HG03469 (cell line): ENCODE measurements at regions not wholly inside any gene's neighbourhood (a gene's known extent, or its start where the extent isn't known, plus 50 kb on each side); places are given as distances from the start of the nearest gene placed in this dataset.
A peak's percentile ranks its signal among the peaks of the same experiment; 100 is the strongest.

Source experiments
- ATAC-seq: cut with Tn5 transposase; IDR thresholded peaks from one replicate; pipeline ENCODE4 v1.9.1; 2021; ENCODE audit warnings: mild to moderate bottlenecking, moderate library complexity, moderate number of reproducible peaks; ENCODE audit not compliant: unreplicated experiment

GRCh38 chr12:11564984-11565651, 84.4 kb upstream of the ETV6 start:
- no peak for ATAC-seq

- no peak for ATAC-seq
Measured at GRCh38 chr12:11565752-11566151, 83.7 kb upstream of the ETV6 start.

GRCh38 chr12:11568155-11568761, 81.2 kb upstream of the ETV6 start:
- no peak for ATAC-seq

DNA sequence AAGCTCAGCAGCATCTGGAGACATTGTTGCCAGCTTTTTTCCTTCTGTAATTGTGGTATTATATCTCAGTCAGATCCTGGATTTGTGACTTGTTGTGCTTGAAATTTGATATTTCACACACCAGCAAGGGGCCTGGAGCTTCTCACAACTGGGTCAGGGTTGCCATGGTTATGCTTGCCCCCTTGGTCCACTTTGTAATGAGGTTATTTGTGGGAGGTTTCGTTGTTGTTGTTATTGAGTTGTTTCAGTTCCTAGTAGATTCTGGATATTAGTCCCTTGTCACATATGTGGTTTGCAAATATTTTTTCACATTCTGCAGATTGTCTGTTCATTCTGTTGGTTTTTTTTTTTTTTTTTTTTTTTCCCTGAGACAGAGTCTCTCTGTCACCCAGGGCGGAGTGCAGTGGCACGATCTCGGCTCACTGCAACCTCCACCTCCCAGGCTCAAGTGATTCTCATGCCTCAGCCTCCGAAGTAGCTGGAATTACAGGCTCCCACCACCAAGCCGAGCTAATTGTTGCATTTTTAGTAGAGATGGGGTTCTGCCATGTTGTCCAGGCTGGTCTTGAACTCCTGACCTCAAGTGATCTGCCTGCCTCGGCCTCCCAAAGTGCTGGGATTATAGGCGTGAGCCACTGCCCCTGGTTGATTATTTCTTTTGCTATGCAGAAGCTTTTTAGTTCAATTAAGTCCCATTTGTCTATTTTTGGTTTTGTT, 80.6 kb upstream of the ETV6 start:
- ATAC-seq, result peak; percentile 78

DNA sequence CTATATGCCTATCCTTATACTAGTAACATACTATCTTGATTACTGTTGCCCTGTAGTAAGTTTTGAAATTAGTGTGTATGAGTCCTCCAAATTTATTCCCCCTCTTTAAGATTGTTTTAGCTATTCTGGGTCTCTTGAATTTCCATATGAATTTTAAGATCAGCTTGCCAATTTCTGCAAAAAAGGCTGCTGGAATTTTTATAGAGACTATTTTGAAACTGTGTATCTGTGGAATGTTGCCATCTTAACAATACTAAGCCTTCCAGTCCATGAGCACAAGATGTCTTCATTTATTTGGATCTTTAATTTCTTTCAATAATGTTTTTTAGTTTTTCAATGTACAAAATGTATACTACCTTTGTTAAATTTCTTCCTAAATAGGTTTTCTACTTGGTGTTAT, 79.8 kb upstream of the ETV6 start:
- no peak for ATAC-seq

DNA sequence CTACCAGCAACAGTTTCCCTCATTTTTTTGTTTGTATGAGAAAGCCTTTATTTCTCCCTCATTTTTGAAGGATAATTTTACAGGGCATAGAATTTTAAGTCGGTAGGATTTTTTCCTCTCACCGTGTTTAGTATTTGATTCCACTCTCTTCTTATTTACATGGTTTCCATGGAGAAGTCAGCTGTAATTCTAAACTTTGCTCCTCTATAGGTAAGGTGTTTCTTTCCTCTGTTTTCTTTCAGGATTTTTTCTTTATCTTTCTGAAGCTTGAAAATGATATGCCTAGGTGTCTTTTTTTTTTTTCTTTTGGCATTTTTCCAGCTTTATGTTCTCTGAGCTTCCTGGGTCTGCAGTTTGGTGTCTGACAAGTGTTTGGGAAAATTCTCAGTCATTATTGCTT, 75.6 kb upstream of the ETV6 start:
- no peak for ATAC-seq

DNA sequence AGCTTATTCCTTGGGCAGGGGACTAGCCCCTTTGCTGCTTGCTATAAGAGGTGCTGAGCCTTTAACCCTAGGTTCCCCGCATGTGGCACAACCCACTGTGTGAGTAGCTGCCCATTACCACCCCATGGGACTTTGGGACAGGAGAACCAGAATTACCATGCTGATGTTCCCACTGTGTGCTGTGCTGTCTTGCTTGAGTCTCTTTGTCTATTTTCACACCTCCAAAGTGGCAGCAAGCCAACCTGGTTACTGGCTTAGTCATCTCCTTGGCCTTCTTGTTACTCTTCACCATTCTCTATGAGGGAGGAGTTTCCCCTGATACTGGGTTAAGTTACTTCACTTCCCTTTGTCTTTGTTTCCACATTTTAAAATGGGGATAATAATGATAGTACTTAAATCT, 73.4 kb upstream of the ETV6 start:
- peak; percentile 33 for ATAC-seq

DNA sequence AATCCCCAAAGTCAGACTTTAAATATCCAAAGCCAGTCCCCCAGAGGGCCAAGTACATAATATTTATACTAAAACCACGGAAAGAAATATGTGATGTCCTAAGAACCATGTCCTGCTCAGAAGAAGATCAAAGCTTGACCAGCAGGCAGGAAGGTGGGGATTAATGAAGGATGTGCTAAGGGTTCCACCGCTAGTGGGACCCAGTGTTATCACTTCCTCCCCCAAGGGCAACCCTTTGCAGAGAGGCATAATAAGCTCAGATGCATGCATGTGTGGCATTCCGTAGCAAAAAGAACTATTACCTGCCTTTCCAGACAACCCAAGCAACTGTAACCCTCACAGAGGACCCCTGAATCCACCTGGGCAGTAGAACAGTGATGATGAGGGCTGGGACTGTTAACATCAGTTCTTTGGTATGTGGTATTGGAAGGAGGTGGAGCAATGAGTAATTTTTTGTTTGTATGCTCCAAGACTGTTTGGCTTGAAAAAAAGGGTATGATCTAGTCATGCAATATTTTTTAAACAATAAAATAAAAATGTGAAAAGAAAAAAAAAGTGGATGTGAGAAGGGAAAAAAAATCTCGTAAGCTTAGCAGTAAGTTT, 71.7 kb upstream of the ETV6 start:
- ATAC-seq, result no peak

GRCh38 chr12:11578461-11578993, 70.9 kb upstream of the ETV6 start:
- peak; percentile 23 for ATAC-seq

GRCh38 chr12:11580125-11580751, 69.2 kb upstream of the ETV6 start:
- no peak for ATAC-seq

DNA sequence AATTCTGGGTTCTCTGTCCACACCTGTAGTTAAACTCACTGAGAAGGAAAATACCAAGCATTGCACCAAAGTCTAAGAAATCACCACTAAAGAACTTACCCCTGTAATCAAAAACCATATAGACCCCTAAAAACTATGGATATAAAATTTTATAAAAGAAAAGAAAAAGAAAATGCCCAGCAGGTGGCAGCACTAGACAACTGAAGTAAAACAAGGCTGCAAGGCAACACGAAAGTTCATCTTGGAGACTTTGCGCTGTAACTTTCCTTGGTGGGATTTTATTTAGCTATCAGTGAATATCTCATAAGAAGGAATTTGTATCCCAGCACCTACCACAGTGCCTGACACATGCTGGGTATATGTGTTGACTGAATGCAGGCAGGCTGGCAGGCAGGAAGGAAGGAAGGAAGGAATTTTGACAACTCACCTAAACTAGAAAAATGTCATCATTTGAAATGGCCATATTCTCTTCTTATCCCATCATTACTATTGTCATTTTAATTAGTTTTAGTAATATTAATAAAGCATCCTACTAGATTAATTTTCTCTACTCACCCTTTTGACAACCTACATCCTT, 68.2 kb upstream of the ETV6 start:
- ATAC-seq, result no peak

GRCh38 chr12:11584221-11584855, 65.1 kb upstream of the ETV6 start:
- ATAC-seq, result no peak

GRCh38 chr12:11592484-11592883, 57.0 kb upstream of the ETV6 start:
- no peak for ATAC-seq

DNA sequence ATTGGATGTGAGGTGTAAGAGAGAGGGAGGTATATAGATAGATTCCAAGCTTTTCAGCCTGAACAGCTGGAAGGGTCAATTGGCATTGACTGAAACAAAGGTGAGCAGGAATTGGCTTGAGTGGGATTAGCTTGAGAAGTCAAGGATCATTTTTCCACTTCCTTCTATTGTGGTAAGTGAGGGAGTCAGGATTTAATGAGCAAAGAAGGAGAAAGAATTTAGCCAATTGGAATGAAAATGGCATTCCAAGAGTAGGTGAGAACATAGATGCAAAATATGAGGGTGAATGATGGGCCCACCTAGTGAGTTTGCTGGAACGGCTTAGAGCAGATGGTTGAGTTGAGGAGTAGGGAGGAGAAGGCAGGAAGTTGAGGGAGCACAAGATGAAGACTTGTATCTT, 56.5 kb upstream of the ETV6 start:
- no peak for ATAC-seq

DNA sequence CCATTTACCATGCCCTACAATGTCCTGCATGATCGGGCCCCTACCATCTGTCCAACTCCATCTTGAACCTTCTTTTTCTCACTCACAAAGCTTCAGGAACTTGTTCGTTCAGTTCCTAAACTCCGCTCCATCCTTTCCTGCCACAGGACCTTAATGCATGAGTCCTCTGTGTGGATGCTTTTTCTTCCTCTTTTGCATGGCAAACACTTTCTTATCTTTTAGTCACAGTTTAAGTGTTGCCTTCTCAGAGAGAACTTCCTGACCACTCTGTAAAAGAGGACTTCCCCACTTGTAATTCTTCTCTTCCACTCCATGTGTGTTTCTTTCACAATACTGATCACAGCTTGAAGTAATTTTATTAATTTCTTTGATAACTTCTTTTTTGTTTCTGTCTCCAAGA, 54.4 kb upstream of the ETV6 start:
- no peak for ATAC-seq

DNA sequence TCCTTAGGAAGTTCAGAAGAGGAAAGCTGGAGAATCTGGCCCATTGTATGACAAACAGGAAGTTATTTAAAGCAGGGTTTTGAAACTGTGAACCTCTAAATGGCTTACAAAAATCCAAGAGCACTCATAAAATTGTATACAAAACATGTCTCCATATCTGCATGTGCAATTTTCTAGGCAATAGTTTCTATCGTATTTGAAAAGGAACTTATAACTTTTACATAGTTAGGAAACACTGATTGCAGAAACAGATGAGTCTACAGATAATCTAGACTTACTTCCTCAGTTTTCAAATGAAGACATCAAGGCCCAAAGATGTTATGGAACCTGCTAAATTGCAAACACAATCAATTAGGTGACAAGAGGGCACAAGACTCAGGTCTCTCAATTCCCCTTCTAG, 53.3 kb upstream of the ETV6 start:
- ATAC-seq, result no peak

GRCh38 chr12:11598900-11599299, 50.6 kb upstream of the ETV6 start:
- ATAC-seq, result no peak
